Loucy (cell line): ENCODE measurements at regions not wholly inside any gene's neighbourhood (a gene's known extent, or its start where the extent isn't known, plus 50 kb on each side); places are given as distances from the start of the nearest gene placed in this dataset.

ENCODE experiments used
- CTCF ChIP-seq: fragments of 200-600 bp; sonication (generic); conservative IDR thresholded peaks from 2 replicates; pipeline ENCODE4 v1.5.1; 2014; ENCODE audit warnings: mild to moderate bottlenecking, antibody characterized with exemption, low read length
- EZH2phosphoT487 ChIP-seq: fragments of 200-600 bp; IDR thresholded peaks from 2 replicates; pipeline ENCODE4 v1.6.1; 2018; ENCODE audit warnings: antibody characterized with exemption, mild to moderate bottlenecking, moderate library complexity, borderline replicate concordance

- TF ChIP-seq CTCF (no peak), EZH2phosphoT487 (no peak)
Observed at GRCh38 chr11:91817996-91818395, 406.6 kb upstream of the FAT3 start.
